ENCODE measurements at regions not wholly inside any gene's neighbourhood (a gene's known extent, or its start where the extent isn't known, plus 50 kb on each side); places are given as distances from the start of the nearest gene placed in this dataset.

- Histone ChIP-seq H3K9me3 (ENCODE audit: control insufficient read depth, low read length) (peaks cover 2% of the 10 kb centered on the region), H3K9ac (ENCODE audit: low read length) (no peak overlapping the region), H3K4me1 (ENCODE audit: control insufficient read depth, insufficient read depth, low read length) (no peaks in the 10 kb centered on the region), H3K4me3 (ENCODE audit: low read length) (no peak overlapping the region), H3K27me3 (replicated peaks; ENCODE audit: control insufficient read depth, insufficient read depth, low read length) (no peaks in the 10 kb centered on the region), H3K36me3 (ENCODE audit: control insufficient read depth, insufficient read depth, low read length, severe bottlenecking) (no peaks in the 10 kb centered on the region)
- no peak for DNase-seq (ENCODE audit: low read depth)
Observed at GRCh38 chr13:104099750-104100149, 1033.5 kb upstream of the SLC10A2 start.

GRCh38 chr13:104098421-104098820 lies 1032.2 kb upstream of the SLC10A2 start:
- Histone ChIP-seq H3K9me3 (ENCODE audit: control insufficient read depth, low read length) (peaks cover 2% of the 10 kb centered on the region), H3K36me3 (ENCODE audit: control insufficient read depth, insufficient read depth, low read length, severe bottlenecking) (no peaks in the 10 kb centered on the region), H3K27me3 (replicated peaks; ENCODE audit: control insufficient read depth, insufficient read depth, low read length) (no peaks in the 10 kb centered on the region), H3K4me3 (ENCODE audit: low read length) (no peak overlapping the region), H3K4me1 (ENCODE audit: control insufficient read depth, insufficient read depth, low read length) (no peaks in the 10 kb centered on the region), H3K9ac (ENCODE audit: low read length) (no peak overlapping the region)
- no peak for DNase-seq (ENCODE audit: low read depth)

GRCh38 chr13:104086759-104087158 lies 1020.5 kb upstream of the SLC10A2 start:
- no peaks in the 10 kb centered on the region for H3K4me1 ChIP-seq (ENCODE audit: control insufficient read depth, insufficient read depth, low read length)
- H3K9ac ChIP-seq (ENCODE audit: low read length): no peak overlapping the region
- no peak for DNase-seq (ENCODE audit: low read depth)
- no peak overlapping the region for H3K4me3 ChIP-seq (ENCODE audit: low read length)
- H3K9me3 ChIP-seq (ENCODE audit: control insufficient read depth, low read length): no peaks in the 10 kb centered on the region
- no peaks in the 10 kb centered on the region for H3K36me3 ChIP-seq (ENCODE audit: control insufficient read depth, insufficient read depth, low read length, severe bottlenecking)
- no peaks in the 10 kb centered on the region for H3K27me3 ChIP-seq (replicated peaks; ENCODE audit: control insufficient read depth, insufficient read depth, low read length)

GRCh38 chr13:104086210-104086609 lies 1020.0 kb upstream of the SLC10A2 start:
- no peaks in the 10 kb centered on the region for H3K36me3 ChIP-seq (ENCODE audit: control insufficient read depth, insufficient read depth, low read length, severe bottlenecking)
- no peaks in the 10 kb centered on the region for H3K27me3 ChIP-seq (replicated peaks; ENCODE audit: control insufficient read depth, insufficient read depth, low read length)
- no peaks in the 10 kb centered on the region for H3K4me1 ChIP-seq (ENCODE audit: control insufficient read depth, insufficient read depth, low read length)
- H3K9ac ChIP-seq (ENCODE audit: low read length): no peak overlapping the region
- no peak overlapping the region for H3K4me3 ChIP-seq (ENCODE audit: low read length)
- no peaks in the 10 kb centered on the region for H3K9me3 ChIP-seq (ENCODE audit: control insufficient read depth, low read length)
- no peak for DNase-seq (ENCODE audit: low read depth)

GRCh38 chr13:104085611-104086010 lies 1019.4 kb upstream of the SLC10A2 start:
- Histone ChIP-seq H3K9me3 (ENCODE audit: control insufficient read depth, low read length) (no peaks in the 10 kb centered on the region), H3K27me3 (replicated peaks; ENCODE audit: control insufficient read depth, insufficient read depth, low read length) (no peaks in the 10 kb centered on the region), H3K4me3 (ENCODE audit: low read length) (no peak overlapping the region), H3K9ac (ENCODE audit: low read length) (no peak overlapping the region), H3K4me1 (ENCODE audit: control insufficient read depth, insufficient read depth, low read length) (no peaks in the 10 kb centered on the region), H3K36me3 (ENCODE audit: control insufficient read depth, insufficient read depth, low read length, severe bottlenecking) (no peaks in the 10 kb centered on the region)
- DNase-seq (ENCODE audit: low read depth): no peak

GRCh38 chr13:104074326-104074725 lies 1008.1 kb upstream of the SLC10A2 start:
- Histone ChIP-seq H3K4me3 (ENCODE audit: low read length) (no peak overlapping the region), H3K4me1 (ENCODE audit: control insufficient read depth, insufficient read depth, low read length) (no peaks in the 10 kb centered on the region), H3K36me3 (ENCODE audit: control insufficient read depth, insufficient read depth, low read length, severe bottlenecking) (no peaks in the 10 kb centered on the region), H3K9ac (ENCODE audit: low read length) (no peak overlapping the region), H3K9me3 (ENCODE audit: control insufficient read depth, low read length) (no peaks in the 10 kb centered on the region), H3K27me3 (replicated peaks; ENCODE audit: control insufficient read depth, insufficient read depth, low read length) (no peaks in the 10 kb centered on the region)
- no peak for DNase-seq (ENCODE audit: low read depth)

GRCh38 chr13:104071806-104072205 lies 1005.6 kb upstream of the SLC10A2 start:
- H3K27me3 ChIP-seq (replicated peaks; ENCODE audit: control insufficient read depth, insufficient read depth, low read length): no peaks in the 10 kb centered on the region
- H3K36me3 ChIP-seq (ENCODE audit: control insufficient read depth, insufficient read depth, low read length, severe bottlenecking): no peaks in the 10 kb centered on the region
- H3K4me1 ChIP-seq (ENCODE audit: control insufficient read depth, insufficient read depth, low read length): no peaks in the 10 kb centered on the region
- H3K4me3 ChIP-seq (ENCODE audit: low read length): no peak overlapping the region
- no peak for DNase-seq (ENCODE audit: low read depth)
- no peak overlapping the region for H3K9ac ChIP-seq (ENCODE audit: low read length)
- H3K9me3 ChIP-seq (ENCODE audit: control insufficient read depth, low read length): no peaks in the 10 kb centered on the region

GRCh38 chr13:104065328-104065727 lies 999.1 kb upstream of the SLC10A2 start:
- Histone ChIP-seq H3K9ac (ENCODE audit: low read length) (no peak overlapping the region), H3K4me1 (ENCODE audit: control insufficient read depth, insufficient read depth, low read length) (no peaks in the 10 kb centered on the region), H3K36me3 (ENCODE audit: control insufficient read depth, insufficient read depth, low read length, severe bottlenecking) (no peaks in the 10 kb centered on the region), H3K9me3 (ENCODE audit: control insufficient read depth, low read length) (no peaks in the 10 kb centered on the region), H3K4me3 (ENCODE audit: low read length) (no peak overlapping the region), H3K27me3 (replicated peaks; ENCODE audit: control insufficient read depth, insufficient read depth, low read length) (no peaks in the 10 kb centered on the region)
- no peak for DNase-seq (ENCODE audit: low read depth)

- H3K4me1 ChIP-seq (ENCODE audit: control insufficient read depth, insufficient read depth, low read length): no peaks in the 10 kb centered on the region
- H3K9me3 ChIP-seq (ENCODE audit: control insufficient read depth, low read length): no peaks in the 10 kb centered on the region
- no peaks in the 10 kb centered on the region for H3K27me3 ChIP-seq (replicated peaks; ENCODE audit: control insufficient read depth, insufficient read depth, low read length)
- no peaks in the 10 kb centered on the region for H3K36me3 ChIP-seq (ENCODE audit: control insufficient read depth, insufficient read depth, low read length, severe bottlenecking)
- DNase-seq (ENCODE audit: low read depth): no peak
- no peak overlapping the region for H3K9ac ChIP-seq (ENCODE audit: low read length)
- no peak overlapping the region for H3K4me3 ChIP-seq (ENCODE audit: low read length)
Observed at GRCh38 chr13:104057861-104058260, 991.6 kb upstream of the SLC10A2 start.

GRCh38 chr13:104045907-104046306 lies 979.7 kb upstream of the SLC10A2 start:
- Histone ChIP-seq H3K9ac (ENCODE audit: low read length) (no peak overlapping the region), H3K36me3 (ENCODE audit: control insufficient read depth, insufficient read depth, low read length, severe bottlenecking) (no peaks in the 10 kb centered on the region), H3K9me3 (ENCODE audit: control insufficient read depth, low read length) (peaks cover 10% of the 10 kb centered on the region), H3K4me3 (ENCODE audit: low read length) (no peak overlapping the region), H3K27me3 (replicated peaks; ENCODE audit: control insufficient read depth, insufficient read depth, low read length) (no peaks in the 10 kb centered on the region), H3K4me1 (ENCODE audit: control insufficient read depth, insufficient read depth, low read length) (no peaks in the 10 kb centered on the region)
- DNase-seq (ENCODE audit: low read depth): no peak

GRCh38 chr13:104043184-104043583 lies 977.0 kb upstream of the SLC10A2 start:
- Histone ChIP-seq H3K4me1 (ENCODE audit: control insufficient read depth, insufficient read depth, low read length) (no peaks in the 10 kb centered on the region), H3K4me3 (ENCODE audit: low read length) (no peak overlapping the region), H3K27me3 (replicated peaks; ENCODE audit: control insufficient read depth, insufficient read depth, low read length) (no peaks in the 10 kb centered on the region), H3K36me3 (ENCODE audit: control insufficient read depth, insufficient read depth, low read length, severe bottlenecking) (no peaks in the 10 kb centered on the region), H3K9ac (ENCODE audit: low read length) (no peak overlapping the region), H3K9me3 (ENCODE audit: control insufficient read depth, low read length) (peaks cover 14% of the 10 kb centered on the region)
- no peak for DNase-seq (ENCODE audit: low read depth)

GRCh38 chr13:104034891-104035290 lies 968.7 kb upstream of the SLC10A2 start:
- Histone ChIP-seq H3K27me3 (replicated peaks; ENCODE audit: control insufficient read depth, insufficient read depth, low read length) (no peaks in the 10 kb centered on the region), H3K4me1 (ENCODE audit: control insufficient read depth, insufficient read depth, low read length) (no peaks in the 10 kb centered on the region), H3K9me3 (ENCODE audit: control insufficient read depth, low read length) (no peaks in the 10 kb centered on the region), H3K36me3 (ENCODE audit: control insufficient read depth, insufficient read depth, low read length, severe bottlenecking) (no peaks in the 10 kb centered on the region), H3K9ac (ENCODE audit: low read length) (no peak overlapping the region), H3K4me3 (ENCODE audit: low read length) (no peak overlapping the region)
- DNase-seq (ENCODE audit: low read depth): no peak

Data from adipocyte (in vitro differentiated cells).